Activated T-helper 2 cell treated with anti-CD3 and anti-CD28 coated beads, Interferon-gamma antibody, Interleukin-2, Interleukin-4, amounts not matched to agents 10 μg/mL and 5 μg/mL and 100 μg/mL, durations not matched to agents 14 hours and 24 hours and 36 hours (primary cell): ENCODE measurements at regions not wholly inside any gene's neighbourhood (a gene's known extent, or its start where the extent isn't known, plus 50 kb on each side); places are given as distances from the start of the nearest gene placed in this dataset.

Experiments
- DNase-seq: peaks from one replicate; pipeline ENCODE4 v3.0.0; 2021; ENCODE audit warnings: low spot score
- H3K27ac Mint-ChIP-seq: one replicate; pipeline ENCODE4 v1.8.0; 2021; ENCODE audit warnings: mixed read lengths
- H3K27me3 Mint-ChIP-seq: one replicate; pipeline ENCODE4 v1.8.0; 2021; ENCODE audit warnings: low read depth, mixed read lengths
- H3K36me3 Mint-ChIP-seq: one replicate; pipeline ENCODE4 v1.8.0; 2021; ENCODE audit warnings: low read depth, mixed read lengths
- H3K4me1 Mint-ChIP-seq: one replicate; pipeline ENCODE4 v1.8.0; 2021; ENCODE audit warnings: low read depth, mixed read lengths
- H3K4me3 Mint-ChIP-seq: one replicate; pipeline ENCODE4 v1.8.0; 2021; ENCODE audit warnings: low read depth, mild to moderate bottlenecking, moderate library complexity, mixed read lengths
- H3K9me3 Mint-ChIP-seq: one replicate; pipeline ENCODE4 v1.8.0; 2021; ENCODE audit warnings: mixed read lengths
- intact Hi-C: fragments of 100-400 bp; cut with micrococcal nuclease; formaldehyde crosslinking; loops from one replicate; pipeline ENCODE4 v1.15.1; 2023

DNA sequence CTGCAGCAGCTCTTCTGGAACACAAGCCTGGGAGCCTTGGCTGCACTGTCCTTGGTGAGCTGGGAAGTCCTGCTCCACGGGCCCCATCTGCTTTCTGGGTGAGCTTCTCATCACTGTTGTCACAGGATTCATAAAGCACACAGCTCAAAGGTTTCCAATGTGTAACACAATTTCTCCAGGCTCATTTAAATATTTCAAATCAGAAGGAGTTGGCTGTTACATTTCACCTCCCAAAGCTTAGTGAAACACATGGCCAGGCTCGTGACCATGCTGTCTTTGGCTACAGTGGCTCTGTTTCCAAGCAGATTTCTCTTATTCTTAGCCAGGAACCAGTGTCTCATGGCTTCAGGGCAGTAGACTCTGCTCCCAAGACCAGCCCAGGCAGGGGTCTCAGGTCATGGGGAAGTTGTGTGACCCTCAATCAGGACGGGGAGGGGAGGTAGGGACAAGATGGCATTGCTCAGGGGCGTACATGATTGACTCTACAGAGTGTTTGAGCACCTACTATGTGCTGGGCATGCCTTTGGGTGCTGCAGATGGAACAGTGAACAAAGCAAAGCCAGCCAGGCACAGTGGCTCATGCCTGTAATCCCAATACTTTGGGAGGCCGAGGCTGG lies 353.0 kb downstream of the NPHP4 start:
- H3K4me3 Mint-ChIP-seq: no peak overlapping the region
- H3K27ac Mint-ChIP-seq: no peak overlapping the region
- intact Hi-C loops: no loop called here
- no peaks in the 10 kb centered on the region for H3K4me1 Mint-ChIP-seq
- no peak for DNase-seq
- no peaks in the 10 kb centered on the region for H3K9me3 Mint-ChIP-seq
- no peaks in the 10 kb centered on the region for H3K36me3 Mint-ChIP-seq
- peaks cover 3% of the 10 kb centered on the region for H3K27me3 Mint-ChIP-seq

DNA sequence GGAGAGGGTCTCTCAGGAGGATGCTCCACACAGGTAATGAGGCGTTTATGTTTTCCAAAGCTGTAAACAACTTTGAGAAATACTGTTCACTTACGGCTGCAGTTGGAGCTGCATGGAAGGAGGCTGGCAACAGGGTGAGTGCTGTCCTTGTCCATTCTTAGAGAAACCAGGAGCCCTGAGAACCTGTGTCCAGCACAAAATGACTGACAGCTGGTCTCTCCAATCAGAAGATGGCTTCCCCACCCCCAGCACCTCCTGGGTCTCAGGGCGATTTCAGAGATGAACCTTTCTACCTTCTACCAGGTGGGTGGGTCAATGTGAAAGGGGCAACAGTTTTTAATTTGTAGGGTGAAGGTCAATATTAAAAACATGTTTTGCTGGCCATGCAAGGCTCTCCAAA lies 353.6 kb downstream of the NPHP4 start:
- DNase-seq: no peak
- intact Hi-C loops: no loop called here
- Mint-ChIP-seq H3K4me1 (no peaks in the 10 kb centered on the region), H3K27ac (no peak overlapping the region), H3K27me3 (peaks cover 3% of the 10 kb centered on the region), H3K9me3 (no peaks in the 10 kb centered on the region), H3K36me3 (no peaks in the 10 kb centered on the region), H3K4me3 (no peak overlapping the region)

GRCh38 chr1:5637171-5637570 lies 355.1 kb downstream of the NPHP4 start:
- intact Hi-C loops: no loop called here
- Mint-ChIP-seq H3K4me1 (no peaks in the 10 kb centered on the region), H3K9me3 (no peaks in the 10 kb centered on the region), H3K36me3 (no peaks in the 10 kb centered on the region), H3K27ac (no peak overlapping the region), H3K4me3 (no peak overlapping the region), H3K27me3 (peaks cover under 1% of the 10 kb centered on the region)
- DNase-seq: no peak

GRCh38 chr1:5634893-5635292 lies 357.3 kb downstream of the NPHP4 start:
- no peaks in the 10 kb centered on the region for H3K27me3 Mint-ChIP-seq
- H3K27ac Mint-ChIP-seq: no peak overlapping the region
- no peaks in the 10 kb centered on the region for H3K36me3 Mint-ChIP-seq
- H3K4me1 Mint-ChIP-seq: no peaks in the 10 kb centered on the region
- H3K4me3 Mint-ChIP-seq: no peak overlapping the region
- intact Hi-C loops: no loop called here
- no peaks in the 10 kb centered on the region for H3K9me3 Mint-ChIP-seq
- no peak for DNase-seq

DNA sequence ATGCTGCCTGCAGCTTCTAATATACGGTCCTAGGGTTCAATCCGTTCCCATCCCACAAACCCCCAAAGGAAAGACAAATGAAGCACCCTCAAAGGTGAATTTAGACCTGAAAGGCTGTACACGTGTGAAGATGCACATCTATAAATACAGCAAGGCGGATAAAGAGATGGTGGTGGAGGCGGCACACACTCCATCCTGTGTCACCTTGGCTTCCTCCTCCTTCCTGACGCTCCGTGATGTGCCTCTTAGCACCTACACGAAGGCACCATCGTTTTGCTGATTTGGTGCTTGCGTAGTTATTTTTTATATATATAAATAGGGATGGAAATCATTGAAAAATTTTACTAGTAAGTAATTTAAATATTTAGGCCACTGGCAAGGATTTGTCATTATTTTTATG lies 359.4 kb downstream of the NPHP4 start:
- H3K27ac Mint-ChIP-seq: no peak overlapping the region
- intact Hi-C loops: no loop called here
- no peaks in the 10 kb centered on the region for H3K36me3 Mint-ChIP-seq
- DNase-seq: no peak
- H3K4me1 Mint-ChIP-seq: no peaks in the 10 kb centered on the region
- H3K27me3 Mint-ChIP-seq: no peaks in the 10 kb centered on the region
- H3K9me3 Mint-ChIP-seq: no peaks in the 10 kb centered on the region
- no peak overlapping the region for H3K4me3 Mint-ChIP-seq

DNA sequence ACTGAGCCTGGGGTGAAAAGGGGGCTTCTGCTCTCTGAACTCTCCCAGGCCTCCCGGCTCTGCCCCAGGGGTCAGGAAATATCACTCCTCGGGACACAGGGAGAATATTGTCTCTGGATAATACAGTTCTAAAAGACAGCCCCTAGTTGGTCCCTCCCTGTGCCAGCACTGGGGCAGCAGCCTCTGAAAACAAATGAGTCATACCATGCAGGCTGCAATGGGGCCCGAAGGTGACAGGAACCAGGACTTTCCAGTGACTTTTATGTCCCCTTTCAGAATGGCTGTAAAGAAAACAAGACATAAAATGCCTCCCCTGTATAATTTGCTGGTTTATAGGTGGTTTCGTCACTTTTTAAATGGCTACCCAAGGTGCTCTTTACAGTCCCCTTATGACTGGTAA lies 360.0 kb downstream of the NPHP4 start:
- Mint-ChIP-seq H3K27me3 (no peaks in the 10 kb centered on the region), H3K36me3 (no peaks in the 10 kb centered on the region), H3K27ac (no peak overlapping the region), H3K4me1 (no peaks in the 10 kb centered on the region), H3K9me3 (no peaks in the 10 kb centered on the region), H3K4me3 (no peak overlapping the region)
- intact Hi-C loops: no loop called here
- no peak for DNase-seq

- no peaks in the 10 kb centered on the region for H3K9me3 Mint-ChIP-seq
- H3K27me3 Mint-ChIP-seq: peaks cover 2% of the 10 kb centered on the region
- no peaks in the 10 kb centered on the region for H3K4me1 Mint-ChIP-seq
- H3K36me3 Mint-ChIP-seq: no peaks in the 10 kb centered on the region
- no peak overlapping the region for H3K4me3 Mint-ChIP-seq
- intact Hi-C loops: no loop called here
- no peak for DNase-seq
- H3K27ac Mint-ChIP-seq: no peak overlapping the region
These were observed 363.8 kb downstream of the NPHP4 start for GRCh38 chr1:5628416-5628815.

- intact Hi-C loops: no loop called here
- no peak overlapping the region for H3K4me3 Mint-ChIP-seq
These were observed 368.8 kb downstream of the NPHP4 start for GRCh38 chr1:5623399-5623798.

GRCh38 chr1:5622412-5622811 lies 369.8 kb downstream of the NPHP4 start:
- intact Hi-C loops: no loop called here
- Mint-ChIP-seq H3K9me3 (no peaks in the 10 kb centered on the region), H3K27ac (no peak overlapping the region)

More at GRCh38 chr1:5623399-5623798, 368.8 kb downstream of the NPHP4 start:
- no peaks in the 10 kb centered on the region for H3K36me3 Mint-ChIP-seq
- peaks cover 2% of the 10 kb centered on the region for H3K27me3 Mint-ChIP-seq
- H3K4me1 Mint-ChIP-seq: no peaks in the 10 kb centered on the region
- no peak overlapping the region for H3K27ac Mint-ChIP-seq
- H3K9me3 Mint-ChIP-seq: no peaks in the 10 kb centered on the region
- no peak for DNase-seq

DNA sequence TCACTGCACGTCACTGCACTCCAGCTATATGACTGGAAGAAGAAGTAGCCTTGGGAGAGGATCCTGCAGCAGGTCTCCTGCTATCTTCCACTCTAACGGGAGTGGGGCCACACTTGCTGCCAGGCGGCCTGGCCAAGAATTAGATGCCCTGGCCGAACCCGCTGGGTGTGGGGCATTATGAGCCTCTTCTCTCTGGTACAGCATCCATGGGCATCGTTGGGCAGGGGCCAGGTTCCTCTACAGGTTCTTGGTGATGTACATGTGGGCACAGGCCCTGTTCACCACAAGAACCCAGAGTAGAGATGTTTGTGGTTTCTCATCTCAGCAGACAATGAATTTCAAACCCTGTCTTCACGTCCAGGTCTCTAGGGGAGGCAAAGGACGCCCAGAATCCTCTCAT lies 370.5 kb downstream of the NPHP4 start:
- Mint-ChIP-seq H3K27ac (no peak overlapping the region), H3K27me3 (peaks cover 5% of the 10 kb centered on the region), H3K36me3 (no peaks in the 10 kb centered on the region), H3K9me3 (no peaks in the 10 kb centered on the region), H3K4me3 (no peak overlapping the region), H3K4me1 (no peaks in the 10 kb centered on the region)
- intact Hi-C loops: no loop called here
- no peak for DNase-seq

More at GRCh38 chr1:5622412-5622811, 369.8 kb downstream of the NPHP4 start:
- Mint-ChIP-seq H3K4me3 (no peak overlapping the region), H3K36me3 (no peaks in the 10 kb centered on the region), H3K27me3 (peaks cover 2% of the 10 kb centered on the region), H3K4me1 (no peaks in the 10 kb centered on the region)
- DNase-seq: no peak

GRCh38 chr1:5620997-5621396 lies 371.2 kb downstream of the NPHP4 start:
- Mint-ChIP-seq H3K27ac (no peak overlapping the region), H3K36me3 (no peaks in the 10 kb centered on the region), H3K9me3 (no peaks in the 10 kb centered on the region), H3K4me1 (no peaks in the 10 kb centered on the region), H3K27me3 (peaks cover 5% of the 10 kb centered on the region), H3K4me3 (no peak overlapping the region)
- intact Hi-C loops: no loop called here
- DNase-seq: no peak

- intact Hi-C loops: no loop called here
- H3K27ac Mint-ChIP-seq: no peak overlapping the region
- H3K4me1 Mint-ChIP-seq: no peaks in the 10 kb centered on the region
- no peak for DNase-seq
- H3K27me3 Mint-ChIP-seq: peaks cover 3% of the 10 kb centered on the region
- no peak overlapping the region for H3K4me3 Mint-ChIP-seq
- H3K9me3 Mint-ChIP-seq: no peaks in the 10 kb centered on the region
- no peaks in the 10 kb centered on the region for H3K36me3 Mint-ChIP-seq
These were observed 371.8 kb downstream of the NPHP4 start for GRCh38 chr1:5620418-5620817.

GRCh38 chr1:5619469-5619868 lies 372.8 kb downstream of the NPHP4 start:
- Mint-ChIP-seq H3K27ac (no peak overlapping the region), H3K4me3 (no peak overlapping the region), H3K36me3 (no peaks in the 10 kb centered on the region), H3K9me3 (no peaks in the 10 kb centered on the region), H3K4me1 (no peaks in the 10 kb centered on the region), H3K27me3 (peaks cover 3% of the 10 kb centered on the region)
- intact Hi-C loops: no loop called here
- DNase-seq: no peak

DNA sequence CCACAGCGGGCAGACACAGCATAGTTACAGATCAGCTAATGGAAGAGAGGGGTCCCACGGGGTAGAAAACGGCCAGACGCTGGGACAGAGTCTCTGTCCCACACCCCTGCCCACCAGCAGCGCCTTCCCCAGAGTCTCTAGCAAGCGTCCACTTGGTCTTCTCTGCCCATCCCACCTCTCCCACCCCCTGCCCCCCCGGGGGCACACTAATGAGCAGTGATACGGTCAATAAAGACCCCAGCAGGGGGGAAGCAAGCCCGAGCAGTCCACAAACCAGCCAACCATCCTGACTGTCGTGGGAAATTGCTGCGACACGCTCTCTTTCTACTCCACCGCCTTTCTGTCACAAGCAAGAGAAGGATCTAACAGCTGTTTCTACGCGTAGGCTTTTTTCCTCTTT lies 374.7 kb downstream of the NPHP4 start:
- Mint-ChIP-seq H3K36me3 (no peaks in the 10 kb centered on the region), H3K9me3 (no peaks in the 10 kb centered on the region), H3K4me3 (no peak overlapping the region), H3K4me1 (no peaks in the 10 kb centered on the region), H3K27me3 (peaks cover 3% of the 10 kb centered on the region), H3K27ac (no peak overlapping the region)
- intact Hi-C loops: no loop called here
- DNase-seq: no peak
